GM23338 (cell line): ENCODE measurements at regions not wholly inside any gene's neighbourhood (a gene's known extent, or its start where the extent isn't known, plus 50 kb on each side); places are given as distances from the start of the nearest gene placed in this dataset.
"Not testable (repeated sequence)": the region's sequence is repeated elsewhere in the genome, so short reads cannot be mapped to it uniquely, and the experiment has no call there.

Experiments
- ATAC-seq: fragments of 200-7000 bp; cut with Tn5 transposase; 3 replicates; pipeline ENCODE4 v1.9.1; 2020
- DNase-seq: peaks from one replicate; pipeline ENCODE4 v3.0.0-alpha.2; 2015; ENCODE audit warnings: low spot score
- H2AFZ ChIP-seq: fragments of 200-600 bp; sonication (generic); 2 replicates; pipeline ENCODE4 v1.8.0; 2016; ENCODE audit warnings: antibody characterized with exemption, mild to moderate bottlenecking, moderate library complexity
- H3F3A ChIP-seq: fragments of 200-600 bp; sonication (generic); replicated peaks from 2 replicates; pipeline ENCODE4 v1.8.0; 2017; ENCODE audit warnings: antibody characterized with exemption, mixed run types, low read depth
- H3K27ac ChIP-seq: fragments of 200-600 bp; sonication (generic); 2 replicates; pipeline ENCODE4 v1.6.1; 2016; ENCODE audit warnings: low read depth
- H3K27me3 ChIP-seq: fragments of 200-600 bp; sonication (generic); 2 replicates; pipeline ENCODE4 v1.8.0; 2016; ENCODE audit warnings: mild to moderate bottlenecking, mixed run types, moderate library complexity; ENCODE audit not compliant: insufficient read depth
- H3K36me3 ChIP-seq: fragments of 200-600 bp; sonication (generic); 2 replicates; pipeline ENCODE4 v1.8.0; 2016; ENCODE audit warnings: mild to moderate bottlenecking; ENCODE audit not compliant: insufficient read depth
- H3K4me1 ChIP-seq: fragments of 200-600 bp; sonication (generic); 2 replicates; pipeline ENCODE4 v1.8.0; 2016; ENCODE audit warnings: mild to moderate bottlenecking, moderate library complexity; ENCODE audit not compliant: insufficient read depth
- H3K4me2 ChIP-seq: fragments of 200-600 bp; sonication (generic); 2 replicates; pipeline ENCODE4 v1.7.1; 2017; ENCODE audit warnings: mixed run types
- H3K4me3 ChIP-seq: fragments of 200-600 bp; sonication (generic); 2 replicates; pipeline ENCODE4 v1.6.1; 2016; ENCODE audit warnings: mixed run types
- H3K79me2 ChIP-seq: fragments of 200-600 bp; sonication (generic); replicated peaks from 2 replicates; pipeline ENCODE4 v1.8.0; 2017; ENCODE audit warnings: mild to moderate bottlenecking; ENCODE audit not compliant: insufficient read depth
- H3K9me2 ChIP-seq: fragments of 200-600 bp; sonication (generic); 2 replicates; pipeline ENCODE4 v1.8.0; 2017; ENCODE audit not compliant: insufficient read depth
- H4K20me1 ChIP-seq: fragments of 200-600 bp; sonication (generic); replicated peaks from 2 replicates; pipeline ENCODE4 v1.8.0; 2017; ENCODE audit warnings: mild to moderate bottlenecking; ENCODE audit not compliant: insufficient read depth
- H3K27ac Mint-ChIP-seq: 2 replicates; pipeline ENCODE4 v1.8.0; 2020; ENCODE audit warnings: inconsistent platforms, mild to moderate bottlenecking, moderate library complexity, mixed read lengths
- H3K27me3 Mint-ChIP-seq: 3 replicates; pipeline ENCODE4 v1.8.0; 2022; ENCODE audit warnings: low read depth, mild to moderate bottlenecking, moderate library complexity, mixed read lengths, inconsistent platforms; ENCODE audit not compliant: insufficient read depth, poor library complexity
- H3K36me3 Mint-ChIP-seq: 3 replicates; pipeline ENCODE4 v1.8.0; 2021; ENCODE audit warnings: low read depth, mild to moderate bottlenecking, inconsistent platforms, moderate library complexity, mixed read lengths
- H3K4me1 Mint-ChIP-seq: 3 replicates; pipeline ENCODE4 v1.8.0; 2020; ENCODE audit warnings: mild to moderate bottlenecking, inconsistent platforms, mixed read lengths
- H3K4me3 Mint-ChIP-seq: 3 replicates; pipeline ENCODE4 v1.8.0; 2021; ENCODE audit warnings: moderate library complexity, mild to moderate bottlenecking, inconsistent platforms, mixed read lengths
- H3K9me3 Mint-ChIP-seq: 3 replicates; pipeline ENCODE4 v1.8.0; 2020; ENCODE audit warnings: moderate library complexity, mild to moderate bottlenecking, inconsistent platforms, mixed read lengths

GRCh38 chr1:149228672-149229585 lies 125.6 kb upstream of the NBPF9 start:
- not testable (repeated sequence) for H3K4me1 Mint-ChIP-seq, H4K20me1 ChIP-seq, H3K79me2 ChIP-seq, H3K4me3 ChIP-seq, H3K36me3 ChIP-seq, H3K27ac Mint-ChIP-seq, H3K27me3 ChIP-seq, H3K36me3 Mint-ChIP-seq, H2AFZ ChIP-seq, DNase-seq, H3K27me3 Mint-ChIP-seq, H3K9me3 Mint-ChIP-seq, H3K4me1 ChIP-seq, H3K4me2 ChIP-seq, H3K4me3 Mint-ChIP-seq, H3K9me2 ChIP-seq, H3K27ac ChIP-seq, H3F3A ChIP-seq
- peak; percentile 77 for ATAC-seq

GRCh38 chr1:149229813-149230212 lies 126.5 kb upstream of the NBPF9 start:
- H3K27ac Mint-ChIP-seq, ATAC-seq, H3K36me3 ChIP-seq, H3K4me3 ChIP-seq, DNase-seq, H3K9me2 ChIP-seq, H4K20me1 ChIP-seq, H3K4me1 ChIP-seq, H3K4me2 ChIP-seq, H3F3A ChIP-seq, H2AFZ ChIP-seq, H3K4me1 Mint-ChIP-seq, H3K27me3 Mint-ChIP-seq, H3K79me2 ChIP-seq, H3K9me3 Mint-ChIP-seq, H3K36me3 Mint-ChIP-seq, H3K27ac ChIP-seq, H3K27me3 ChIP-seq, H3K4me3 Mint-ChIP-seq: not testable (repeated sequence)

GRCh38 chr1:149234926-149235914 lies 131.9 kb upstream of the NBPF9 start:
- not testable (repeated sequence) for DNase-seq, H3K27me3 ChIP-seq, ATAC-seq

GRCh38 chr1:149237515-149237914 lies 134.2 kb upstream of the NBPF9 start:
- H3K4me1 Mint-ChIP-seq, H2AFZ ChIP-seq, H3K36me3 ChIP-seq, H3K27ac ChIP-seq, H3K9me2 ChIP-seq, H3K4me1 ChIP-seq, DNase-seq, H4K20me1 ChIP-seq, H3K4me2 ChIP-seq, H3K79me2 ChIP-seq, H3K27ac Mint-ChIP-seq, H3K36me3 Mint-ChIP-seq, H3K4me3 Mint-ChIP-seq, ATAC-seq, H3K9me3 Mint-ChIP-seq, H3K4me3 ChIP-seq, H3F3A ChIP-seq, H3K27me3 ChIP-seq, H3K27me3 Mint-ChIP-seq: not testable (repeated sequence)

More at GRCh38 chr1:149234926-149235914, 131.9 kb upstream of the NBPF9 start:
- not testable (repeated sequence) for H3K79me2 ChIP-seq, H3K27ac Mint-ChIP-seq, H3F3A ChIP-seq, H3K36me3 Mint-ChIP-seq, H4K20me1 ChIP-seq, H3K9me2 ChIP-seq, H2AFZ ChIP-seq, H3K4me1 ChIP-seq, H3K4me3 Mint-ChIP-seq, H3K27ac ChIP-seq, H3K4me2 ChIP-seq, H3K4me3 ChIP-seq, H3K4me1 Mint-ChIP-seq, H3K27me3 Mint-ChIP-seq, H3K36me3 ChIP-seq, H3K9me3 Mint-ChIP-seq

GRCh38 chr1:149239897-149240508 lies 136.7 kb upstream of the NBPF9 start:
- not testable (repeated sequence) for H3K9me3 Mint-ChIP-seq, H3K4me3 Mint-ChIP-seq, H3K27ac Mint-ChIP-seq, H3K4me1 Mint-ChIP-seq, H3K27ac ChIP-seq, H3K36me3 ChIP-seq, H3K4me3 ChIP-seq, H3F3A ChIP-seq, H4K20me1 ChIP-seq, DNase-seq, H3K36me3 Mint-ChIP-seq, H3K79me2 ChIP-seq, H3K27me3 ChIP-seq, H2AFZ ChIP-seq, H3K27me3 Mint-ChIP-seq, H3K4me2 ChIP-seq, H3K4me1 ChIP-seq, H3K9me2 ChIP-seq
- peak; percentile 72 for ATAC-seq

GRCh38 chr1:149240530-149240929 lies 137.2 kb upstream of the NBPF9 start:
- not testable (repeated sequence) for H3K27me3 Mint-ChIP-seq, H3K4me3 Mint-ChIP-seq

More at GRCh38 chr1:149240530-149240929, 137.2 kb upstream of the NBPF9 start:
- DNase-seq, H3K27me3 ChIP-seq, H3K36me3 Mint-ChIP-seq, H3K9me2 ChIP-seq, H3K36me3 ChIP-seq, H3K4me1 Mint-ChIP-seq, H3K79me2 ChIP-seq, H3F3A ChIP-seq, H4K20me1 ChIP-seq, H3K4me1 ChIP-seq, H3K27ac Mint-ChIP-seq, H3K9me3 Mint-ChIP-seq, H3K4me2 ChIP-seq, H3K27ac ChIP-seq, H2AFZ ChIP-seq, H3K4me3 ChIP-seq: not testable (repeated sequence)
- ATAC-seq: peak; percentile 75
